Hematopoietic multipotent progenitor cell (in vitro differentiated cells): ENCODE measurements at regions not wholly inside any gene's neighbourhood (a gene's known extent, or its start where the extent isn't known, plus 50 kb on each side); places are given as distances from the start of the nearest gene placed in this dataset.

Experiments used
- DNase-seq, 3 donors: peaks; one replicate each; pipeline ENCODE4 v3.0.0-alpha.2; 2011 to 2015; ENCODE audit warnings: low read depth in 2 of 3, low spot score in 2 of 3

- no peak for DNase-seq
Observed at GRCh38 chr18:5646739-5647138, 102.9 kb upstream of the EPB41L3 start.

DNA sequence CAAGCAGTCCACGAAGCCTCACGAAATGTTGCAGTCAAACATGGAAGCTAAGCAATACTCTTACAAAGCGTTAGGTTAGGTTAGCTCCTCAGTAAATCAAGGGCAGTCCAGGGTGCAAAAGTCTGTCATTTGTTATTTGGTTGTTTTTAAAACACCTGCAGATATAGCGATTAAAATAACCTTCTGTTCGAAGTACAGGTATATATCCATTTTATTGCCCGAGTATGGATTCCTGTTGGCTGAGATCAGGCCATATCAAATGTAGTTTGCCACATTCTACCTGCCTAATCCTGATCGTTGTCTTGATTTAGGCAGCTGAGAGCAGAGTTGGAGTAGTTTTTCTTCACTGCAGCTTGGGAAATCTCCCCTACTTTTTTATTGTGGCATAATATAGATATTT is 99.5 kb upstream of the EPB41L3 start:
- no peak for DNase-seq

DNA sequence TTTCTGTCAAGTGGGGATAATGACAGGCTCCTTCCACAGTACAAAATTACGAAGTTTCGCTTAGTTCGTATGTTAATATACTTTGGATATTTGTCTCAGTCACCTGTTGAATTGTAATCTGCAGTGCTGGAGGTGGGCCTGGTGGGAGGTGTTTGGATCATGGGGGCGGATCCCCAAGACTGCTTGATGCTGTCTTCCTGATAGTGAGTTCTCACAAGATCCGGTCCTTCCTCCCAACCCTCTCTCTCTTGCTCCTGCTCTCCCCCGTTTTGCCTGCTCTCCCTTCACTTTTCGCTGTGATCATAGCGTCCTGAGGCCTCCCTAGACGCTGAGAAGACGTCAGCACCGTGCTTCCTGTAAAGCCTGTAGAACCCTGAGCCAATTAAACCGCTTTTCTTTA is 97.1 kb upstream of the EPB41L3 start:
- no peak for DNase-seq

DNA sequence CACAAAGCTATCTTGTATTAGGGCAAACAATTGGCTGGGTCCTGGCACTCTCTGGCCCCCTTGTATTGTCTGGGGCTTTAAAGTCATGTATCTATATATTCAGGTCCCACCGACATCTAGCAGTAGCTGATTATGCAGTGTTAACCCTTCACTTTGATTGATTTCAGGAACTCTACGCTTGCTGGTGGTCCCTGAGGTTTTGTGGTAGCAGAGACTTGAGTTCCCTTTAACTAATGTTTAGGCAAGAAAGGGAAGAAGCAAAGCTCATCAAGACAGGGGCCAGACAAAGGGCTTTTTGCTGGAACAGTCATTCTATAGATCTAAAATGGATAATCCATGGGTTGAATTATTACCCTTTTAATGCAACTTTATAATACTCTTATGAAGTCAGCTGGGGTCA is 95.3 kb upstream of the EPB41L3 start:
- peak in 2 of 3 donors; percentile 3 to 35 for DNase-seq

DNA sequence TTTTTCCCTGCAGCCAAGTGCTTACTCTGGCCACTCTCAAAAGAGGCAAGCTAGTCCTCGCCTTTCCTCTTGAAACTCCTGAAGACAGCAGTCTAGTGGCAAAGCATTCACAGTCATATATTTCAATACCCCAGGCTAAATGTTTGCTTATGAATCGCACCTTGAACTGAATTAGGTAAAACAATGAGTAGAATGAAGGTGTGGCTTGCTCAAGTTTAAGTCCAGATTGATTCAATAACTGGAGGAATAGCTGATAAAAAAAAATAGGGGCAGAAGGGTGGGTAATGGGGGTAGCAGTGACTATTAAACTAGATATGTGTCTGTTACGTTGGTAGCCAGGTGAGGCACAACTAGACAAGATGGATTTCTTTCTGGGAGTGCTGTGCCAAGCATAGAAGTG is 88.2 kb upstream of the EPB41L3 start:
- no peak for DNase-seq

- DNase-seq = no peak
Observed at GRCh38 chr18:5630900-5631413, 87.2 kb upstream of the EPB41L3 start.

DNA sequence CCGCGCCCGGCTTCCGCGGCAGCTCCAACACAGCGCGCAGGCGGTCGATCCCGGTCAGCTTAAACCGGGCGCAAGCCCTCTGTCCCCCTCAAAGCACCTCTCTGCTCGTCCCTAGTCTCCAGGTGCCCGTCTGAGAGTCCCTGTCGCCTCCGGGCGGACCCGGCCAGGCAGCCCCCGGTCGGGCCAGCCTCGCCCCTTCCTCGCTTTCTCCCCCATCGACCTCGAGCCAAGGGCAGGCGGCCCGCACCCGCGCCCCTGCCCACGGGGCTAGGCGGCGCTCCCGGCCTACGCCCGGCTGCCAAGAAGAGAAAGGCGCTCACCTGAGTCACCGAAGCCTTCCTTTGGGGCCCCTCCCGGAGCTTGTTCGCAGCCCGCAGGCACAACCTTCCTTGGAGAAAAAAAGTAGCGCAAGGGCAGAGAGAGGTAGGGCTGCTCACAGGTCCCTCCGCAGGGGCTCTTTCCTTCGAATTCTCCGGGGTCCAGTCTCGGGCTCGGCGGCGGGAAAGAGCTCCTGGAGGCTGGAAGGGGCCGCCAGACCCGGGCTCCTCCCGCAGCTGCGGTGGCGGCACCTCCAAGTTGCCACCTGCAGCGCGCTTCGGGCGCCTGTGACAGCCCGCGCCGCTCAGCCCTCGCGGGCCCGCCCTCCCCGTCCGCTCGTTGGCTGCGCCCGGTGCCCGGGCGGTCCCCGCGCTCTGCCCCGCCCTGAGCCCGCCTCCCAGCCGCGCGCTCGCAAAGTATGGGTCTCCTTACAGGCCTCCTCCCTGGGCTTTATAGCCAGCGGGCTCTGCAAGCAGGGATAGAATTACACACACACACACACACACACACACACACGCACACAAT is 86.5 kb upstream of the EPB41L3 start:
- peak in 2 of 3 donors; percentile 58 to 71 for DNase-seq

DNA sequence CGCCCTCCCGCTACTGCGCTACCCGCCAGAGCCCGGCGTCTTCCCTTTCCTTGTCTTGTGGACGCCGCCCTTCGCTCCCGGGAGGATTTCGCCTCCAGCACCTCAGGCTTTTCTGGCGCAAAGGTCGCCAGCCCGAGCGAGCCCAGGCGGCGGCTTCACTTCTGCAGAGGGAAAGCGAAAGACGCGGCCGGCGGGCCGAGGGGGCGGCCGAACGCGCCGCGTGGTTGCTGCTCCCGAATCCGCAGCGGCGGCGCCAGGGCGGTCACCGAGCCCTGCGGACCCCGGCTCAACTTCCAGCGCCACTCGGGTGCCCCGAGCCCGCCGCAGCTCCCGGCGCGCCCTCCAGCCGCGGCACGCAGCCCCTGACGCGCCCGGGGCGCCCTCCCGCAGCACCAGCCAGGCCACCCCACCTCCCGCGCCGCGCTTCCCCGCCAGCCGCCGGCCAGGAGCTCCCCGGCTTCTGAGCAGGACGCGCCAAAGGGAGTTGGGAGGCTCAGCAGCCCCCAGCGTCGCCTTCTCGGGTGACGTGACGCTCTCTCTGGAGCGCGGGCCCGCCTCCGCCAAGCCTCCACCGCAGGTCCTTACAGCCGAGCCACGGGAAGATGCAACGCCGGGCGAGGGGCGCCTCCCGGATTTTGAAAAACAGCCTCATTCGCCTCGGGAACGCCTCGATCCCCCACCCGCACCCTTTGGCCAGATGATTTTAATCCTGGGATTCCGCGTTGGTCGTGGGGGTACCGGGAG is 84.9 kb upstream of the EPB41L3 start:
- peak in 2 of 3 donors; percentile 19 to 24 for DNase-seq

DNA sequence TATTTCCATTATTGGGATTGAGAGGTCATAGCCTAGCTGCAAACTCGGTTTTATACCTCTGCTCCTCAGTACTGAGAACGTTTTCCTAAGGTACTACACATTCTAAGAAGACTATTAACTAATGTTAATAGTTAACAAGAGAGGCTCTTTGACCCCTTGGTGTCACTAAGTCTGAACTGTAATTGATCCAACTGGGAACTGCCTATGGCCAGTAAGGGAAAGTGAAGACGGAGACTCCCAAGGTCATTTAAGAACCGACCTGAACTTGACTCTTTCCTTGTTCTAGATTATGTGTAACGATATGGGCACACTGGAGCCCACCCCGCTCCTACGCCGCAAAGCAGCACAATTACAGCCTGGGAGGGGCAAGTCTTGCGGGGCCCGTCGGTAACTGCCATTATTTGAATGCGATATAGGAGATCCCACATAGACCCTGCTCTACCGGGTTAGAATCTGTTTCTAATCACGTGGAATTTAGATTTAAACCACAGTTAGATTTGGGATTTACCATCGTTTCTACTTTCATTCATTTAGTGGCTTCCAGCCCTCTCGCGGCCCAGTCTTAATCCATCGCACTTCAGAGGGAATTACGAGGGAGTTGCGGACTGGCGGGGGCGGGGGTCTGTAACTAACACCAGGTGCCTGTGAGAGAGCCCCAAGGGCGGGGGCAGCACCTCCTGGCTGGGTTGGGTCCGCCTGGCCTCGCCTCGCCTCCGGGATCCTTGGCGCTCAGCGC is 84.1 kb upstream of the EPB41L3 start:
- DNase-seq = no peak

DNA sequence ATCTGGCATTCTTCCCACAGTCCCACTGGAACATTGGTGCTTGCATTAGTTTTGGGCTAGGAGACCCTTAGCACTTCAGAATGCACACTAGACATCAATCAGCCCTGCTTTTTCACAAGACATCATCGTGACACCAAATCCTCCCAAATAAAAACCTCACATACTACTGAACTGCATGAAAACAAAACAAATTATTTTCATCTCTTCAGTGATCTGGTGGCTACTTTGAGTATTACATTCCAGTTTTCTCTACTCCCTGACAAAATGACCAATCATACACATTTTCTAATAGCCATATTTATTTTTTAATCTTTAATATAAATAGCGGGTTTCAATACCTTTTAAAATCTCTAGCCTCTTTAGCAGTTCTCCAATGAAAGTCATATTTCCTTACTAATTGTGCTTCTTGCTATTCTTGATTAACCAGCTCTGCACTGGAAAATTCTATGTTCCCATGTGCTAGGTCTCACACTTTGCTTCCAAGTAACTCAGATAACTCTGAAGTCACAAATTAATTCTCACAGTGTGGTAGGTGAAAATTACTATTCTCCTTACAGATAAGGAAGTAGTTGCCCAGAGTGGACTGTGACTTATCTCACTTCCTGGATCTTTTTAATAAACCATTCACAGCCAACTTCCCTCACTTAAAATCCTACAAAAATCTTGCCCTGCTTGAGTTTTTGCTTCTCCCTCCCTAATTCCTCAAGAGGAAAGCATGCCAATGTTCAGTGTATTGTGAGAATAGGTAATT is 82.5 kb upstream of the EPB41L3 start:
- DNase-seq = no peak

GRCh38 chr18:5625076-5625475 is 81.3 kb upstream of the EPB41L3 start:
- DNase-seq = no peak

DNA sequence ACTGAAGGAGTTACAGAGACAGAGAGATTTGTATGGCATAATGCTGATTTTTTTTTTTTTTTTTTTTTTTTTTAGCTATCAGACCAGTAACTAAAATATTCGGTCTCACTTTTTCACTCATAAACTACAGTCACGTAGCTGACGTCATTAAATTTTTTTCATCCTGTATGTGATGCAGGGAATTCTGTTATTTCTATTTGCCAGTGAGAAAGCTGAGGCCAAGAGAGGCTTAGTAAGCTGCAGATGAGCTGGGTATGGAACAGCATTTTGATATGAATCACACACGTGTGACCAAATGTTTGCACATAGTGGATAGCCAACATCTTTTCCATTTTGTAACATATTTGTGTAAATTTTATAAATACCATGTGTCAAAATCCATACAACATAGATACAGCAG is 79.1 kb upstream of the EPB41L3 start:
- DNase-seq = no peak

DNA sequence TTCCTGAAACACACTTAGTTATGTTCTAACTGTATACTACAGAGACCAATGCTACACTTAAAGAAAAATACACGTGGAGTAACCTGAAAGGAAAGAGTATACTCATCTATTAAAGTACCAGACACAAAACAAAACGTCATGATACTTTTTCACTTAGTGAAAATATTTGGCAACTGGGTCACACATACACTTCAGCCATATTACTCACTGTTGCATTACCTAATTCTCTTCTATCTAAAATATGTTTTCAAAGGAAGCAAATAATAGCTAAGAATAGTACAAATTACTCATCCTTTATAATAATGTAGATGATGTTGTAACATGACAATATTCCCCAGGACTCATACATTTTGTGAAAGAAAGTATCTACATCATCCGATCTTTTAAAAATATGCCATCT is 76.5 kb upstream of the EPB41L3 start:
- DNase-seq = no peak

GRCh38 chr18:5619376-5619775 is 75.6 kb upstream of the EPB41L3 start:
- DNase-seq = no peak

DNA sequence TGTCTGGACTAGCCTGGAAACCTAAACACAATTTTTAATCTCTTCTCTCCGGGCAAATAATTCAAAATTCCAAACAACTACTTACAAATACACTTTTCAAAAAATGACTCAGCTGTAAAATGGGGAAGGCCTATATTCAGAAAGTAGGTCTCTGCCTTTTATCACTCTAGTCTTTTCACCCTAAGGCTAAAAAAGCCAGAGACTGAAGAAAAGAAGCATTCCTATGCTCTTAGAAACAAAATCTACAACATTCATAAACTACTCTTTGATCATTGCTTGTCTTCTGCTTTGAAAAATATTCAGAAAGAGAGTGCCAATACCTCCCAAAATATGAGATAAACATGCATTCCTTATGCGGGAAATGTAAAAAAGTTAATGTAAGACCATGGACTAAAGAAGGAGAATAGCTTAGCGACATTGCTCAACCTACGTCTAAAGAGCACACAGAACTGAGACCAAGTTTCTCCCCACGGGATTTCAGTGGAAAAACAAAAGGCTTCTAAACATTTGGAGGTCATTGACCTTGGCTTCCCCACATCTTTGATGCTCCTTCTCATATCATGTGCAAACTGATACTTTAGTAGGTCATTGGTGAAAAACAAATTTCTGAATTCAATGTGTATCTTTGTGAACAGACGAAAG is 74.4 kb upstream of the EPB41L3 start:
- DNase-seq = no peak

DNA sequence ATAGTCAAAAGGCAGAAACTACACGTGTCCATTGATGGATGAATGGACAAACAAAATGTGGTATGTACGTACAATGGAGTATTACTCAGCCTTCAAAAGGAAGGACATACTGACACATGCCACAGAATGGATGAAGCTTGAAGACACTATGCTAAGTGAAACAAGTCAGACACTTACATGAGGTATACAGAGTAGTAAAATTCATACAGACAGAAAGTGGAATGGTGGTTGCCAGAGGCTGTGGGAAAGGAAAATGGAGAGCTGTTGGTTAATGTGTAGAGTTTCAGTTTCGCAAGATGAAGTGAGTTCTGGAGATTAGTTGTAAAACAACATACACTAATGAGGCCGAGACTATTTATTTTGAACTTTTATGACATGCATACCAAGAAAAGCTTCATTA is 67.4 kb upstream of the EPB41L3 start:
- no peak for DNase-seq

GRCh38 chr18:5608846-5609245 is 65.0 kb upstream of the EPB41L3 start:
- DNase-seq = no peak

DNA sequence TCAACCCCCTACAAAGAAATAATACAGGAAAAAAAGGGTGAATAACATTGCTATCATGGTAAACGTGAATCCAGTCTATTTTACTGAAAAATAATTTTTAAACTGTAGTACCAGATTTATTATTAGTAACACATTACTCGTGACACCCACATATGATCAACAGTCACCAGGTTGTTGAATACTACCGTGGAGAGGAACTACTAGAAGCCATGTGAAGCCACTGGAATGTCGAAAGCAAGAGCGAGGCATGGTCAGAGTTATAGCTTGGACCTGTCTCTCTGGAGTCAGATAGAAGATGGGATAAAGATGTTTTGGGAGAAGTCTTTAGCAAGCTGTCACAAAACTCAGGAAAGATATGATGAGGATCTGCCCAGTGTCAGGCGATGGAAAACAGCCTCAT is 63.2 kb upstream of the EPB41L3 start:
- no peak for DNase-seq

DNA sequence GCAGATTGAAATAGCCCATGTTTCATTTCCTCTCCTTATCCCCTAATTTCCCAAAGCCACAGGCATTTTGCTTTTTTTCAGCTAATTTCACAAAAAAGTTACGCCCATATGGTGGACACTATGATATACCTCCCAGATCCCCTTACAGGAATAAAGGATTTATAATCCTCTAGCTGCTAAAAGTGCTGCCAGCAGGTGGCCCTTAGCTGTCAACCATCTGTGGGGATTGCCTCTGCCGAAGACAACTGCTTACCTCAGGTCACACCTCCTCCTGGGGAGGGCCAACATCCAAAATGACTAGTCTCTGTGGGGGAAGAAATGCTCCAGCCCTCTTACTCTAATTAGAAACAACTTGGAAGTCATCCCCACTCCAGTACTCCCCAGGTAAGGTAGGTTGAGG is 61.0 kb upstream of the EPB41L3 start:
- no peak for DNase-seq

- no peak for DNase-seq
Observed at GRCh38 chr18:5603153-5603552, 59.4 kb upstream of the EPB41L3 start.
